ENCODE measurements at regions not wholly inside any gene's neighbourhood (a gene's known extent, or its start where the extent isn't known, plus 50 kb on each side); places are given as distances from the start of the nearest gene placed in this dataset.

- ChIA-PET POLR2A (no interaction called here), CTCF (no interaction called here)
- no peak for TF ChIP-seq SP1 (IDR thresholded peaks at IDR 0.05)
- TF ChIP-seq CTBP1 (IDR thresholded peaks at IDR 0.05; ENCODE audit: borderline replicate concordance), result no peak
- no peak for TF ChIP-seq NFRKB (IDR thresholded peaks at IDR 0.05)
- TF ChIP-seq SUZ12 (IDR thresholded peaks at IDR 0.05), result no peak
- TF ChIP-seq FOXA1 (IDR thresholded peaks at IDR 0.05), result no peak
- no peak for TF ChIP-seq BHLHE40 (IDR thresholded peaks at IDR 0.05; ENCODE audit: borderline replicate concordance)
- no peak for TF ChIP-seq FOXM1 (IDR thresholded peaks at IDR 0.05; ENCODE audit: borderline replicate concordance)
- no peak for TF ChIP-seq HDGF (IDR thresholded peaks at IDR 0.05; ENCODE audit: borderline replicate concordance)
- TF ChIP-seq ZNF384 (IDR thresholded peaks at IDR 0.05), result no peak
- TF ChIP-seq, protein P1, sequence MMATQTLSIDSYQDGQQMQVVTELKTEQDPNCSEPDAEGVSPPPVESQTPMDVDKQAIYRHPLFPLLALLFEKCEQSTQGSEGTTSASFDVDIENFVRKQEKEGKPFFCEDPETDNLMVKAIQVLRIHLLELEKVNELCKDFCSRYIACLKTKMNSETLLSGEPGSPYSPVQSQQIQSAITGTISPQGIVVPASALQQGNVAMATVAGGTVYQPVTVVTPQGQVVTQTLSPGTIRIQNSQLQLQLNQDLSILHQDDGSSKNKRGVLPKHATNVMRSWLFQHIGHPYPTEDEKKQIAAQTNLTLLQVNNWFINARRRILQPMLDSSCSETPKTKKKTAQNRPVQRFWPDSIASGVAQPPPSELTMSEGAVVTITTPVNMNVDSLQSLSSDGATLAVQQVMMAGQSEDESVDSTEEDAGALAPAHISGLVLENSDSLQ (IDR thresholded peaks at IDR 0.05), result no peak
- no peak for TF ChIP-seq ELF4 (IDR thresholded peaks at IDR 0.05)
- TF ChIP-seq ARNT (IDR thresholded peaks at IDR 0.05), result no peak
- no peak for TF ChIP-seq TARDBP (IDR thresholded peaks at IDR 0.05)
- no peak for TF ChIP-seq FOXK2 (IDR thresholded peaks at IDR 0.05)
- no peak for TF ChIP-seq LEF1 (IDR thresholded peaks at IDR 0.05; ENCODE audit: borderline replicate concordance)
- no peak for TF ChIP-seq L3MBTL2 (conservative IDR thresholded peaks at IDR 0.05)
- no peak for DNase-seq (ENCODE audit: extremely low spot score)
Observed at GRCh38 chr4:55215087-55215486, 89.7 kb upstream of the KDR start.

- TF ChIP-seq TARDBP (IDR thresholded peaks at IDR 0.05) (no peak), CTBP1 (IDR thresholded peaks at IDR 0.05; ENCODE audit: borderline replicate concordance) (no peak), SUZ12 (IDR thresholded peaks at IDR 0.05) (no peak), FOXM1 (IDR thresholded peaks at IDR 0.05; ENCODE audit: borderline replicate concordance) (no peak), ZNF384 (IDR thresholded peaks at IDR 0.05) (no peak), L3MBTL2 (conservative IDR thresholded peaks at IDR 0.05) (no peak), ELF4 (IDR thresholded peaks at IDR 0.05) (no peak), FOXA1 (IDR thresholded peaks at IDR 0.05) (no peak), FOXK2 (IDR thresholded peaks at IDR 0.05) (no peak), LEF1 (IDR thresholded peaks at IDR 0.05; ENCODE audit: borderline replicate concordance) (no peak), ARNT (IDR thresholded peaks at IDR 0.05) (no peak), SP1 (IDR thresholded peaks at IDR 0.05) (no peak), BHLHE40 (IDR thresholded peaks at IDR 0.05; ENCODE audit: borderline replicate concordance) (no peak)
- TF ChIP-seq, protein P1 (IDR thresholded peaks at IDR 0.05), result no peak
- ChIA-PET POLR2A (no interaction called here), CTCF (no interaction called here)
- no peak for DNase-seq (ENCODE audit: extremely low spot score)
Observed at GRCh38 chr4:55216863-55217635, 91.7 kb upstream of the KDR start.

DNA sequence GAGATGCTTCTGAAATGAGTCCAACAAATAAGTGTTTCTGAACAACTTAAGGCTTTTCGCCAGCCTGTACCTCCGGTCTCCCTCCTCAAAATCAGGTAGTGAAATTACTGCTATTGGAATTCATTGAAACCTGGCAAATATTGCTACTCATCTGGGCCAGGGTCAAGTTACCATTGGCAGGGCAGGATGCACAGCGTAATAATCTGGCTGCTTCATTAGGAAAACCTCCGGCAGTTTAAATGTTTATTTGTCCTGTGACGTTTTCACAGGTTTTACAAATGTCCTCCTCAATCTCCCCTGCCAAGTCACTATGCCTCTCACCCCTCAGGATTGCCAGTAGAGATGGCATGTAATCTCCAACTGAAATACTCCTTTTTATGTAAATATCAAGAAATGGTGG lies 92.6 kb upstream of the KDR start:
- TF ChIP-seq L3MBTL2 (conservative IDR thresholded peaks at IDR 0.05), result no peak
- TF ChIP-seq NFRKB (IDR thresholded peaks at IDR 0.05), result no peak
- TF ChIP-seq ELF4 (IDR thresholded peaks at IDR 0.05), result no peak
- TF ChIP-seq LEF1 (IDR thresholded peaks at IDR 0.05; ENCODE audit: borderline replicate concordance), result no peak
- TF ChIP-seq ARNT (IDR thresholded peaks at IDR 0.05), result no peak
- no peak for TF ChIP-seq CTBP1 (IDR thresholded peaks at IDR 0.05; ENCODE audit: borderline replicate concordance)
- TF ChIP-seq SP1 (IDR thresholded peaks at IDR 0.05), result no peak
- no peak for TF ChIP-seq FOXK2 (IDR thresholded peaks at IDR 0.05)
- TF ChIP-seq FOXA1 (IDR thresholded peaks at IDR 0.05), result no peak
- no peak for TF ChIP-seq TARDBP (IDR thresholded peaks at IDR 0.05)
- no peak for TF ChIP-seq SUZ12 (IDR thresholded peaks at IDR 0.05)
- TF ChIP-seq BHLHE40 (IDR thresholded peaks at IDR 0.05; ENCODE audit: borderline replicate concordance), result no peak
- ChIA-PET POLR2A (no interaction called here), CTCF (no interaction called here)
- DNase-seq (ENCODE audit: extremely low spot score), result no peak

DNA sequence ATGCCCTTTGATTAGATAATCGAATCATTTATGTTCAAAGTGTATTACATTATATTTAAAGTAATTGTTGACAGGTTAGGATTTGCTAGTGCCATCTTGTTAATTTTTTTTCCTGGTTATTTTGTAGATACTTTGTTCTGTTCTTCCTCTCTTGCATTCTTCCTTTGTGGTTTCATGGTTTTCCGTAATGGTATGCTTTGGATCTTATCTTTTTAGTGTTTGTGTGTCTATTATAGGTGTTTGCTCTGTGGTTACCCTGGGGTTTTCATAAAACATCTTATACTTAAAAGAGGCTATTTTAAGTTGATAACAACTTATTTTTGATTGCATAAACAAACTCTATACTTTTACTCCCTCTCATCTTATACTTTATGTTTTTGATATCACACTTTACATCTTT lies 108.2 kb upstream of the SRD5A3 start:
- POLR2A ChIA-PET, result no interaction called here
- no peak for DNase-seq (ENCODE audit: extremely low spot score)
- TF ChIP-seq FOXA1 (IDR thresholded peaks at IDR 0.05), result no peak
- TF ChIP-seq TARDBP (IDR thresholded peaks at IDR 0.05), result no peak
- no peak for TF ChIP-seq NFRKB (IDR thresholded peaks at IDR 0.05)
- TF ChIP-seq SUZ12 (IDR thresholded peaks at IDR 0.05), result no peak
- no peak for TF ChIP-seq BHLHE40 (IDR thresholded peaks at IDR 0.05; ENCODE audit: borderline replicate concordance)
- no peak for TF ChIP-seq ARNT (IDR thresholded peaks at IDR 0.05)
- TF ChIP-seq SP1 (IDR thresholded peaks at IDR 0.05), result no peak
- TF ChIP-seq, protein P1 (IDR thresholded peaks at IDR 0.05), result no peak
- TF ChIP-seq HDGF (IDR thresholded peaks at IDR 0.05; ENCODE audit: borderline replicate concordance), result no peak
- TF ChIP-seq ZNF384 (IDR thresholded peaks at IDR 0.05), result no peak
- no peak for TF ChIP-seq LEF1 (IDR thresholded peaks at IDR 0.05; ENCODE audit: borderline replicate concordance)
- no peak for TF ChIP-seq L3MBTL2 (conservative IDR thresholded peaks at IDR 0.05)
- no peak for TF ChIP-seq ELF4 (IDR thresholded peaks at IDR 0.05)
- CTCF ChIA-PET, result interaction anchor here (0.7 kb wide), 1 partner anchor 230 kb away, joined by 3 read pairs; no protein-coding TSS in a partner anchor

DNA sequence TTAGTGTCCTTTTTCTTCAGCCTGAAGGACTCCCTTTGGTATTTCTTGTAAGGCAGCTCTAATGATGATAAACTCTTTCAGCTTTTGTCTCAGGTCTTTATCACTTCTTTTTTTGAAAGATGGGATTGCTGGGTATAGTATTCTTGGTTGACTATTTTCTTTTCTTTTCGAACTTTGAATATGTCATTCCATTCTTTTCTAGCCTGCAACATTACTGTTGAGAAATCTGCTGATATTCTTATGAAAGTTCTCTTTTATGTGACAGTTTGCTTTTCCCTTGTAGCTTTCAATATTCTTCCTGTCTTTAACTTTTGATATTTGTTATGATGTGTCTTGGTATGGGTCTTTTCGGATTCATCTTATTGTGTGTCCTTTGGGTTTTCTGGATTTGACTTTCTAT lies 107.6 kb upstream of the SRD5A3 start:
- no peak for TF ChIP-seq L3MBTL2 (conservative IDR thresholded peaks at IDR 0.05)
- TF ChIP-seq BHLHE40 (IDR thresholded peaks at IDR 0.05; ENCODE audit: borderline replicate concordance), result no peak
- TF ChIP-seq LEF1 (IDR thresholded peaks at IDR 0.05; ENCODE audit: borderline replicate concordance), result no peak
- TF ChIP-seq CTBP1 (IDR thresholded peaks at IDR 0.05; ENCODE audit: borderline replicate concordance), result no peak
- no peak for TF ChIP-seq FOXK2 (IDR thresholded peaks at IDR 0.05)
- TF ChIP-seq, protein P1 (IDR thresholded peaks at IDR 0.05), result no peak
- TF ChIP-seq ELF4 (IDR thresholded peaks at IDR 0.05), result no peak
- TF ChIP-seq ZNF384 (IDR thresholded peaks at IDR 0.05), result no peak
- TF ChIP-seq TARDBP (IDR thresholded peaks at IDR 0.05), result no peak
- no peak for TF ChIP-seq FOXA1 (IDR thresholded peaks at IDR 0.05)
- no peak for TF ChIP-seq HDGF (IDR thresholded peaks at IDR 0.05; ENCODE audit: borderline replicate concordance)
- TF ChIP-seq NFRKB (IDR thresholded peaks at IDR 0.05), result no peak
- TF ChIP-seq SP1 (IDR thresholded peaks at IDR 0.05), result no peak
- no peak for TF ChIP-seq SUZ12 (IDR thresholded peaks at IDR 0.05)
- no peak for TF ChIP-seq FOXM1 (IDR thresholded peaks at IDR 0.05; ENCODE audit: borderline replicate concordance)
- TF ChIP-seq ARNT (IDR thresholded peaks at IDR 0.05), result no peak
- DNase-seq (ENCODE audit: extremely low spot score), result no peak
- POLR2A ChIA-PET, result no interaction called here
- CTCF ChIA-PET, result no interaction called here

All from HEK293T (cell line).